ENCODE measurements at regions not wholly inside any gene's neighbourhood (a gene's known extent, or its start where the extent isn't known, plus 50 kb on each side); places are given as distances from the start of the nearest gene placed in this dataset.

DNA sequence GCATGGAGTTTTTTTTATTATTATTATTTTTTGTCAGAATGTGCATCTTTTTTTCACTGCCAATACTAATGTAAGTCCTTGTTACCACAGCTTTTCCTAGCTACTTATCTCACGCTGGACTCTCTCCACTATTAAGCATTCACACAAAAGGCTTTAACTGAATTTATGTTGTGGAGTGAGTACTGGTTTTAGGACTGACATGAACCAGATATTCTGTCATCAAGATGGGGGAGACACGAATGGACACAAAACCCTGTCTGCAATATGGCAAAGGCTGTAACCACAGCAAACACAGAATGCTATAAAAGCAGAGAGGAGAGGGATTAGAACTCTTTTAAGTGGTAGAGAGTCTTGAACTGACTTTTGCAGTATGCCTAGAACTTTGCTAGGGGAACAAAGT, 592.2 kb upstream of the TBL1XR1 start:
- POLR2A ChIA-PET: no interaction called here
- Histone ChIP-seq H3K36me3 (replicated peaks in 1 of 2; ENCODE audit: control extremely low read depth in 1 of 2, control insufficient read depth in 1 of 2, extremely low read depth in 1 of 2, insufficient read depth in 2 of 2, low read length in 1 of 2) (no peaks in the 10 kb centered on the region), H3K27ac (ENCODE audit: low read length in 2 of 2) (no peak overlapping the region), H3K79me2 (ENCODE audit: control insufficient read depth, insufficient read depth, low read length) (no peaks in the 10 kb centered on the region), H3K9me3 (ENCODE audit: control extremely low read depth in 1 of 3, control insufficient read depth in 2 of 3, insufficient read depth in 1 of 3, low read length in 2 of 3) (no peaks in the 10 kb centered on the region), H4K20me1 (ENCODE audit: control insufficient read depth, insufficient read depth, low read length, poor library complexity, severe bottlenecking) (no peaks in the 10 kb centered on the region), H2AFZ (ENCODE audit: insufficient read depth, low read depth, low read length, poor library complexity, severe bottlenecking) (no peak overlapping the region), H3K27me3 (replicated peaks in 1 of 4; ENCODE audit: control extremely low read depth in 1 of 4, control insufficient read depth in 3 of 4, insufficient read depth in 4 of 4, low read length in 3 of 4) (no peaks in the 10 kb centered on the region), H3K4me3 (ENCODE audit: control extremely low read depth in 1 of 5, extremely low read depth in 1 of 5, insufficient read depth in 1 of 5, low read depth in 2 of 5, low read length in 4 of 5) (no peak overlapping the region), H3K9ac (ENCODE audit: low read length) (no peak overlapping the region), H3K4me1 (ENCODE audit: control insufficient read depth in 2 of 2, insufficient read depth in 2 of 2, low read length in 2 of 2) (no peaks in the 10 kb centered on the region), H3K4me2 (replicated peaks; ENCODE audit: low read depth, low read length, poor library complexity, severe bottlenecking) (no peak overlapping the region)
- H3K27me3 Mint-ChIP-seq: no peaks in the 10 kb centered on the region
- no peak for DNase-seq
- H3K27ac Mint-ChIP-seq: no peak overlapping the region
- no peaks in the 10 kb centered on the region for H3K9me3 Mint-ChIP-seq (ENCODE audit: insufficient read depth)
- CTCF ChIA-PET: no interaction called here
- no peak for ATAC-seq (ENCODE audit: low read depth)
- no peaks in the 10 kb centered on the region for H3K4me1 Mint-ChIP-seq
- H3K4me3 Mint-ChIP-seq: no peak overlapping the region
- TF ChIP-seq, protein P1, sequence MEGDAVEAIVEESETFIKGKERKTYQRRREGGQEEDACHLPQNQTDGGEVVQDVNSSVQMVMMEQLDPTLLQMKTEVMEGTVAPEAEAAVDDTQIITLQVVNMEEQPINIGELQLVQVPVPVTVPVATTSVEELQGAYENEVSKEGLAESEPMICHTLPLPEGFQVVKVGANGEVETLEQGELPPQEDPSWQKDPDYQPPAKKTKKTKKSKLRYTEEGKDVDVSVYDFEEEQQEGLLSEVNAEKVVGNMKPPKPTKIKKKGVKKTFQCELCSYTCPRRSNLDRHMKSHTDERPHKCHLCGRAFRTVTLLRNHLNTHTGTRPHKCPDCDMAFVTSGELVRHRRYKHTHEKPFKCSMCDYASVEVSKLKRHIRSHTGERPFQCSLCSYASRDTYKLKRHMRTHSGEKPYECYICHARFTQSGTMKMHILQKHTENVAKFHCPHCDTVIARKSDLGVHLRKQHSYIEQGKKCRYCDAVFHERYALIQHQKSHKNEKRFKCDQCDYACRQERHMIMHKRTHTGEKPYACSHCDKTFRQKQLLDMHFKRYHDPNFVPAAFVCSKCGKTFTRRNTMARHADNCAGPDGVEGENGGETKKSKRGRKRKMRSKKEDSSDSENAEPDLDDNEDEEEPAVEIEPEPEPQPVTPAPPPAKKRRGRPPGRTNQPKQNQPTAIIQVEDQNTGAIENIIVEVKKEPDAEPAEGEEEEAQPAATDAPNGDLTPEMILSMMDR (IDR thresholded peaks at IDR 0.05): no peak
- TF ChIP-seq EZH2 (IDR thresholded peaks at IDR 0.05; ENCODE audit: borderline replicate concordance, insufficient read depth, low read depth, low read length, poor library complexity, severe bottlenecking): no peak
- WGBS (ENCODE audit: insufficient coverage): no CpG with 5 or more reads among the region's 2 CpGs
- intact Hi-C loops (cut with micrococcal nuclease): no loop called here

DNA sequence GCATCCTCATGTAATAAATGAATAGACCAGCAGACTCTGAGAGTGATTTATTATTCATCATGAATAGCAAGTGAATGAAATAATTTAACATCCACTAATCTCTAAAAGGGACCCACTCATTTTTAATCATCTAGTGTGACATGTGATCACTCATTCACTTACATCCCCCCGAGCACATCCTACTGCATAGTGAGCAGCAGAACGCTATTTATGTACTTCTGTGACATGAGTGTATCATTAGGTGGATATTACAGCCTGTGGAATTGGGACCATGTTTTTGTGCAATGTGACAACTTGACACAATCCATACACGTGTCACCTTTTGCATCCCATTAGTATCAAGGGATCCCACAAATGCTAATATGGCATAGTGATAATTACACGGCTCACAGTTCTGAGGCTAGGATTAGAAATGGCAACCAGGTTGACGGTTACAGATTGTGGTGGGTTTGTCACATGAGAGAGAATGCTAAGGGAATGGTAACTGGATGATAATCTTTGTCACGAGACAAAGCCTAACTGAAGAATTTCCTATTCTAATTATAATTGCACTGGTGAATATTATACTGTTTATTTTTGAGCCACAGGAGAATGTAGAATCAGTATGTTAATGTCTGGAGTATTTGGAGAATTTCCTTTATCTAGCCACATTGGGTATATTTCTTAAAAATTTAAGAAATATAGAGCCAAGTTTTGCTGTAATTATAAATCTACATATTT, 595.2 kb upstream of the TBL1XR1 start:
- no peak overlapping the region for H3K9ac ChIP-seq (ENCODE audit: low read length)
- TF ChIP-seq EZH2 (IDR thresholded peaks at IDR 0.05; ENCODE audit: borderline replicate concordance, insufficient read depth, low read depth, low read length, poor library complexity, severe bottlenecking): no peak
- TF ChIP-seq, protein P1 (IDR thresholded peaks at IDR 0.05): no peak
- H3K4me1 ChIP-seq (ENCODE audit: control insufficient read depth in 2 of 2, insufficient read depth in 2 of 2, low read length in 2 of 2): no peaks in the 10 kb centered on the region
- ATAC-seq (ENCODE audit: low read depth) (no peak), DNase-seq (no peak)
- H3K36me3 ChIP-seq (replicated peaks in 1 of 2; ENCODE audit: control extremely low read depth in 1 of 2, control insufficient read depth in 1 of 2, extremely low read depth in 1 of 2, insufficient read depth in 2 of 2, low read length in 1 of 2): no peaks in the 10 kb centered on the region
- H3K27me3 ChIP-seq (replicated peaks in 1 of 4; ENCODE audit: control extremely low read depth in 1 of 4, control insufficient read depth in 3 of 4, insufficient read depth in 4 of 4, low read length in 3 of 4): no peaks in the 10 kb centered on the region
- no peaks in the 10 kb centered on the region for H3K79me2 ChIP-seq (ENCODE audit: control insufficient read depth, insufficient read depth, low read length)
- no peak overlapping the region for H3K27ac ChIP-seq (ENCODE audit: low read length in 2 of 2)
- Mint-ChIP-seq H3K9me3 (ENCODE audit: insufficient read depth) (no peaks in the 10 kb centered on the region), H3K4me3 (no peak overlapping the region), H3K27ac (no peak overlapping the region), H3K27me3 (no peaks in the 10 kb centered on the region), H3K4me1 (no peaks in the 10 kb centered on the region)
- no peak overlapping the region for H3K4me3 ChIP-seq (ENCODE audit: control extremely low read depth in 1 of 5, extremely low read depth in 1 of 5, insufficient read depth in 1 of 5, low read depth in 2 of 5, low read length in 4 of 5)
- H3K4me2 ChIP-seq (replicated peaks; ENCODE audit: low read depth, low read length, poor library complexity, severe bottlenecking): no peak overlapping the region
- no peaks in the 10 kb centered on the region for H4K20me1 ChIP-seq (ENCODE audit: control insufficient read depth, insufficient read depth, low read length, poor library complexity, severe bottlenecking)
- no peak overlapping the region for H2AFZ ChIP-seq (ENCODE audit: insufficient read depth, low read depth, low read length, poor library complexity, severe bottlenecking)
- ChIA-PET POLR2A (no interaction called here), CTCF (no interaction called here)
- H3K9me3 ChIP-seq (ENCODE audit: control extremely low read depth in 1 of 3, control insufficient read depth in 2 of 3, insufficient read depth in 1 of 3, low read length in 2 of 3): no peaks in the 10 kb centered on the region
- WGBS (ENCODE audit: insufficient coverage): no CpG with 5 or more reads among the region's 6 CpGs
- intact Hi-C loops (cut with micrococcal nuclease): no loop called here
